ENCODE measurements at regions not wholly inside any gene's neighbourhood (a gene's known extent, or its start where the extent isn't known, plus 50 kb on each side); places are given as distances from the start of the nearest gene placed in this dataset.

GRCh38 chr3:102183186-102183585 is 251.6 kb upstream of the ZPLD1 start:
- TF ChIP-seq CTCF (IDR thresholded peaks at IDR 0.05) (no peak), POLR2A (IDR thresholded peaks at IDR 0.05) (no peak), POLR2AphosphoS5 (IDR thresholded peaks at IDR 0.05; ENCODE audit: insufficient read depth in 1 of 2, low read depth in 1 of 2) (no peak)
- DNase-seq (ENCODE audit: extremely low spot score in 2 of 2), result no peak
- H3K27me3 ChIP-seq, result no peaks in the 10 kb centered on the region
- peaks cover 36% of the 10 kb centered on the region for H3K4me1 ChIP-seq
- no peaks in the 10 kb centered on the region for H3K36me3 ChIP-seq
- H3K4me3 ChIP-seq, result no peak overlapping the region
- H3K9me3 ChIP-seq, result no peaks in the 10 kb centered on the region
- intact Hi-C loops (cut with DNase I), result no loop called here
- no peak overlapping the region for H3K27ac ChIP-seq

DNA sequence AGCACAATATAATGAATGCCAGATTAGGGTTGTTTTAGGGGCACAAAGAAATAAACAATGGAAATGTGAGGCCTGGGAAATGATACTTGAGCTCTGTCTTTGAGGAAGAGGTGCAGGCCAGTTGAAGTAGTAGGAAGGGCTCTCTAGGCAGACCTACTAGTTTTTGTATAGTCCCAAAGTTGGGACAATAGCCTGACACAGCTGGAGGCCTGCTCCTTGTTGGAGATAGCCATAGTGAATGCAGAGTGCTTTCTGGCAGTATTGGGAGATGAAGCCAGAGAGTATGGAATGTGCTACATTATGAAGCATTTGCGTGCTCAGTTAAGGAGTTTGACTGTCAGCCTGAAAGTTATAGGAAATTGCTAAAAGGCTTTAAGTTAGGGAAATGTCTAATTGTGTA is 251.2 kb upstream of the ZPLD1 start:
- no peak for DNase-seq (ENCODE audit: extremely low spot score in 2 of 2)
- Histone ChIP-seq H3K36me3 (no peaks in the 10 kb centered on the region), H3K9me3 (no peaks in the 10 kb centered on the region), H3K4me1 (peaks cover 36% of the 10 kb centered on the region), H3K4me3 (no peak overlapping the region), H3K27me3 (no peaks in the 10 kb centered on the region), H3K27ac (no peak overlapping the region)
- no peak for TF ChIP-seq POLR2AphosphoS5 (IDR thresholded peaks at IDR 0.05; ENCODE audit: insufficient read depth in 1 of 2, low read depth in 1 of 2)
- no peak for TF ChIP-seq CTCF (IDR thresholded peaks at IDR 0.05)
- TF ChIP-seq POLR2A (IDR thresholded peaks at IDR 0.05), result no peak
- intact Hi-C loops (cut with DNase I), result no loop called here

DNA sequence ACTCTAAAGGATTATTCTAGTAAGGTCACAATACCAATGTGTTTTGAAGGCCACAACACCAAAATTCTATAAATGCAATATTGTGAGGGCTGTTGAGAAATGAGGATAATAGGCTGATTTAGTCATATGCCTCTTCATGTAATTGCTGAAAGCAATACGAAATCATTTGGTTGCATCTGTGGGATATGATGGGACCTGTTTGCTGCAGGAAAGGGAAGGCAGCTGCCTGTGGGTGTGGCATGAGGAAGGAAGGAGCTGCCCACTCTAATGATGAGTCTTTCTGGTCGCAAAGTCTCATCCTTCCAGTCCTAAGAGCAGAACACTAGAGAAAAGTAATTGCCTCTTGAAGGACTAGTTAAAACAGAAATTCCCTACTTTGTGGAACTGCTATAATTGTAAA is 245.3 kb upstream of the ZPLD1 start:
- Histone ChIP-seq H3K4me1 (no peaks in the 10 kb centered on the region), H3K27me3 (no peaks in the 10 kb centered on the region), H3K36me3 (no peaks in the 10 kb centered on the region), H3K4me3 (no peak overlapping the region), H3K27ac (no peak overlapping the region), H3K9me3 (no peaks in the 10 kb centered on the region)
- intact Hi-C loops (cut with DNase I), result no loop called here
- no peak for TF ChIP-seq POLR2A (IDR thresholded peaks at IDR 0.05)
- TF ChIP-seq CTCF (IDR thresholded peaks at IDR 0.05), result no peak
- no peak for TF ChIP-seq POLR2AphosphoS5 (IDR thresholded peaks at IDR 0.05; ENCODE audit: insufficient read depth in 1 of 2, low read depth in 1 of 2)
- DNase-seq (ENCODE audit: extremely low spot score in 2 of 2), result no peak

DNA sequence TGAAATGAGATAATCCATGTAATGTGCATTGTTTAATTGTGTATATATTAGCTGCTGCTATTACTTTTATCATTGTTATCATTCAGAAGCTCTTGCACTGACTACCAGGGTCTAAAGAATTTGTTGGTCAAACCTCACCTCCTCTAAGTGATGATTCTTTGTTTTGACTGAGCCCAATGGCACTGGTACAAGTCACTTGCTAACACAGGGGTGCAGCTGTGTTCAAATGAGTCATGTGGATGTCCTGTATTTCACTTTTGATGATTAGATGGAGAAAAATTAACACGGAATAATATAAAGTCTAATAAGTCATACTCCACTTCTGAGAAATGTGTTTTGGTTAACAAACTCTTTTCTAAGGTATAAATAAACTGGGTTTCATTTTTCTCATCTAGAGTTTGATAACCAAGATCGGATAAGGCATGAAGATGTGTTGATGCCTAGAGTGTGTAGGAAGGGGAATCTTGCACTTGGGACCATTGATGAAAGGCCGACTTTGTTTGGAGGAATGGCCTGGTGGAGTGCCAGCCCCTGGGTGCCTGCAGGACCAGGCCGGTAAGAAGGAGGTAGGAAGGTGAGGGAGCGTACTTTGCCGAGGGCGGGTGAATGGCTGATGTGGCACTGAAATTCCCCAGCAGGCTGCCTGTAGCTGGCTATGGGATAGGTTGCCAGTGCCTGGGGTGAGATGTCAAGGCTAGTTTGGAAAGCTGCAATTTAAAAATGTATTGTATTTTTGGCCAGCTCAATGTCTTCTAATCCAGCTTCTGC is 244.7 kb upstream of the ZPLD1 start:
- Histone ChIP-seq H3K4me1 (peaks cover 4% of the 10 kb centered on the region), H3K36me3 (no peaks in the 10 kb centered on the region), H3K4me3 (no peak overlapping the region), H3K27me3 (no peaks in the 10 kb centered on the region), H3K27ac (no peak overlapping the region), H3K9me3 (no peaks in the 10 kb centered on the region)
- DNase-seq (ENCODE audit: extremely low spot score in 2 of 2), result no peak
- intact Hi-C loops (cut with DNase I), result no loop called here
- no peak for TF ChIP-seq POLR2AphosphoS5 (IDR thresholded peaks at IDR 0.05; ENCODE audit: insufficient read depth in 1 of 2, low read depth in 1 of 2)
- TF ChIP-seq CTCF (IDR thresholded peaks at IDR 0.05), result no peak
- no peak for TF ChIP-seq POLR2A (IDR thresholded peaks at IDR 0.05)

GRCh38 chr3:102192575-102192974 is 242.2 kb upstream of the ZPLD1 start:
- intact Hi-C loops (cut with DNase I), result no loop called here

More at GRCh38 chr3:102192575-102192974, 242.2 kb upstream of the ZPLD1 start:
- no peak overlapping the region for H3K4me3 ChIP-seq
- no peaks in the 10 kb centered on the region for H3K9me3 ChIP-seq
- no peaks in the 10 kb centered on the region for H3K36me3 ChIP-seq
- no peak for DNase-seq (ENCODE audit: extremely low spot score in 2 of 2)
- no peak for TF ChIP-seq POLR2AphosphoS5 (IDR thresholded peaks at IDR 0.05; ENCODE audit: insufficient read depth in 1 of 2, low read depth in 1 of 2)
- no peak for TF ChIP-seq POLR2A (IDR thresholded peaks at IDR 0.05)
- no peak for TF ChIP-seq CTCF (IDR thresholded peaks at IDR 0.05)
- H3K27me3 ChIP-seq, result no peaks in the 10 kb centered on the region
- H3K4me1 ChIP-seq, result peaks cover 10% of the 10 kb centered on the region
- H3K27ac ChIP-seq, result no peak overlapping the region
